Skin epidermis (tissue), 12 donors: ENCODE measurements at regions not wholly inside any gene's neighbourhood (a gene's known extent, or its start where the extent isn't known, plus 50 kb on each side); places are given as distances from the start of the nearest gene placed in this dataset.
"Not testable (repeated sequence)": the region's sequence is repeated elsewhere in the genome, so short reads cannot be mapped to it uniquely, and the experiment has no call there.

Source experiments
- H3K27ac ChIP-seq, 21 experiments: fragments of 200-600 bp; sonication (generic) in 11 of 21; one replicate each; pipeline ENCODE4 v1.5.0; 2020; ENCODE audit warnings: mild to moderate bottlenecking in 3 of 21, inconsistent platforms in 2 of 21, moderate library complexity in 2 of 21
- H3K4me3 ChIP-seq, 7 experiments: fragments of 200-600 bp; sonication (generic) in 2 of 7; one replicate each; pipeline ENCODE4 v1.5.0; 2020; ENCODE audit warnings: inconsistent platforms in 2 of 7, mild to moderate bottlenecking in 2 of 7, moderate library complexity in 1 of 7

DNA sequence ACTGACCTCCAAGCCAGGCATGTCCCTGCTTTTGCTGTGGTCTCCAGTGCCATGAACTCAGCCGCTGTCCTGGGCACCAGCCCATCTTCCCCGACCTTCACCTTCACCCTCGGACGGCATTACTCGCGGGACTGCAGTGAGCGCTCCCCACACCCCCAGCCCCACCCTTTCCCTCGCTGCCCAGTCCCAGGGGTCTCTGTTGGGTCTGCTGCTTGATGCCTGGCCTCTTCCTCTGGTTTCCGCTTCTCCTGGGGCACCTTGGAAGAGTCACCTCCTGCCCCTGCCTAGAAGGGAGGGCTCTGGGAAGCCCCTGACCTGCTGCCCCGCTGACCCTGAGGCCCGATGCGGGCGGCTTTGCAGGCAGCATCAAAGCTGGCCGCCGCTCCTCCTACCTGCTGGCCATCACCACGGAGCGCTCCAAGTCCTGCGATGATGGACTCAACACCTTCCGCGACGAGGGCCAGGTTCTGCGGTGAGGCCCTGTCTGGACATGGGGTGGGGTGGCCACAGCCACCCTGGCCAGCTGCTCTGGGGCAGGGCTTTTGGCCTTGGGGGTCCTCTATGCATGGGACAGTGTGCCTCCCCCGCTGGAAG, 102.3 kb downstream of the ZNF267 start:
- not testable (repeated sequence) for H3K27ac ChIP-seq

DNA sequence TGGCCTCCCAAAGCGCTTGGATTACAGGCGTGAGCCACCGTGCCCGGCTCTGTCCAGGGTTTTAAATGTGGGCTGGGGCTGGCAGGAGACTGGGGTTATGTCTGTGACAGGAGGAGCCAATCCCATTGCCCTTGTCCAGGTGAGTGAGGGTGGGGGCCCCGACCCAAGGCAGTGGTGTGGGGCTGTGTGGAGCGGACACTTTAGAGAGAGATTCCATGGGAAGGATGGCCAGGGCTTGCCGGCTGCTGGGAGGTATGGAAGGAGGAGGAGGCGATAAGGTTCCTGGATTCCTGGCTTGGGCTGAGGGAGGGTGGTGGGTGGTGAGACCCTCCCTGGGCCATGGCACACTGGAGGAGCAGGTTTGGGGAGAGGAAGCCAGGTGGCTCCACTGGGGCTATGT, 104.9 kb downstream of the ZNF267 start:
- not testable (repeated sequence) for H3K27ac ChIP-seq, H3K4me3 ChIP-seq

More for the DNA sequence above, 102.3 kb downstream of the ZNF267 start:
- H3K4me3 ChIP-seq = not testable (repeated sequence)

DNA sequence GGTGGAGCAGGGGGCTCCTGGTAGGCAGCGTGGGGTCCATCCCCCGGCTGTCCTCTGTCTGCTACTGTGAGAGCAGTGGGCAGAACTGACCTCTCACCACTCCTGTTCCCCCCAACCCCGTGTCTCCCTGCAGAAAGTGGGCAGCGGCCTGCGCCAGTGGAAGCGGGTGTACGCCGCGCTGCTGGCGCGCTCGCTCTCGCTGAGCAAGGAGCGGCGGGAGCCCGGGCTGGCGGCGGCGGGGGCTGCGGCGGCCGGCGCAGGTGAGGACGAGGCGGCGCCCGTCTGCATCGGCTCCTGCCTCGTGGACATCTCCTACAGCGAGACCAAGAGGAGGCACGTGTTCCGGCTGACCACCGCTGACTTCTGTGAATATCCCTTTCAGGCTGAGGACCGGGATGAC, 108.1 kb downstream of the ZNF267 start:
- not testable (repeated sequence) for H3K27ac ChIP-seq, H3K4me3 ChIP-seq

DNA sequence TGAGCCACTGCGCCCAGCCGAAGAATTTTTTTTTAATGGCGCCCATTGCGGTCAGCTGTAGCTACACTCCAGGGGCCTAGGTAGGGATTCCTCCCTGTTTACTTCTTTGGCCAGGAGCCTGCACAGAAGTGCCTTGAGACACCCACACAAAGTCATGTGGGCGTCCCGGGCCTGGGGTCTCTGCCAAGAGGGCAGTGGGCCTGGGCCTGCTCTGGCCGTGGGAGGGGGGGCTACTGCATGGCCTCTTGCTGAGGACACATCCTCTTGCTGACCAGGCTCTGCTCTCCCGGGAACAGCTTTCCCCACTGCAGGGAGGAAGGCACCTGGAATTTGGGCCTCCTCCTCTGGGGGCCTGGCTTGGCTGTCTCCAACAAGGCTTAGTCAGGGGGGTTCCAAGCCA, 109.4 kb downstream of the ZNF267 start:
- not testable (repeated sequence) for H3K4me3 ChIP-seq, H3K27ac ChIP-seq

DNA sequence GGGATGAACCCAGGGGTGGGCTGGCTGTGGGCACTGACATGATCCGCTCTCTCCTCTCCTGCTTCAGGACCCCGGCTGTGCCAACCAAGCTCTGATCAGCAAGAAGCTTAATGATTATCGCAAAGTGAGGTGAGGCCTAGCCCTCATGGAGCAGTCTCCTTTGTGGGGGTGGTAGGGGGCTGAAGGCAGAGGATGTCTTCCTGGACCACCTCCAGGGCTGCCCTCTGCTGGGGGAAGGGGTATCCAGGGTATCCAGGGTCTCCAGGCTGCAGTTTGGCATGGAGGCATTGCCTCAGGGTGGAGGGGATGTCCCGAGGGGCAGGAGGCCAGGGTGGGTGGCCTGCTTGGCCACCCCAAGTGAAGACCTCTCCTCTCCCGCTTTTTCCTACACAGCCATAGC, 110.1 kb downstream of the ZNF267 start:
- H3K27ac ChIP-seq, H3K4me3 ChIP-seq: not testable (repeated sequence)

DNA sequence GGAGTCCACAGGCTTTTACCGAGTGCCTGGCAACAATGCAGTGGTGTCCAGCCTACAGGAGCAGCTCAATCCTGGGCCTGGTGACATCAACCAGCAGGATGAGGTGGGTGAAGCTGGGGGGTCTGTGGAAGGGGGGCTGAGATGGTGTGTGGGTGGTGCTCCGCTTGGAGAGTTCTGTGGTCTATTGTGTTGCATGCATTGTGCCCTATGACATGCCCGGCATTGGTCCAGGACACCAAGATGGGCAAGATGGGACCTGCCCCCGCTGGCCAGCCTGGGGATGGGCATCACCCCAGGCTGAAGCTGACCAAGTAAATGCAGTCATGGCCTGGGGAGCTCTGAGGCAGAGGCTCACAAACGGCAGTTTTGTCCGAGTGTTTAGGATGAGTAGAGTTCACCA, 113.3 kb downstream of the ZNF267 start:
- not testable (repeated sequence) for H3K27ac ChIP-seq, H3K4me3 ChIP-seq

DNA sequence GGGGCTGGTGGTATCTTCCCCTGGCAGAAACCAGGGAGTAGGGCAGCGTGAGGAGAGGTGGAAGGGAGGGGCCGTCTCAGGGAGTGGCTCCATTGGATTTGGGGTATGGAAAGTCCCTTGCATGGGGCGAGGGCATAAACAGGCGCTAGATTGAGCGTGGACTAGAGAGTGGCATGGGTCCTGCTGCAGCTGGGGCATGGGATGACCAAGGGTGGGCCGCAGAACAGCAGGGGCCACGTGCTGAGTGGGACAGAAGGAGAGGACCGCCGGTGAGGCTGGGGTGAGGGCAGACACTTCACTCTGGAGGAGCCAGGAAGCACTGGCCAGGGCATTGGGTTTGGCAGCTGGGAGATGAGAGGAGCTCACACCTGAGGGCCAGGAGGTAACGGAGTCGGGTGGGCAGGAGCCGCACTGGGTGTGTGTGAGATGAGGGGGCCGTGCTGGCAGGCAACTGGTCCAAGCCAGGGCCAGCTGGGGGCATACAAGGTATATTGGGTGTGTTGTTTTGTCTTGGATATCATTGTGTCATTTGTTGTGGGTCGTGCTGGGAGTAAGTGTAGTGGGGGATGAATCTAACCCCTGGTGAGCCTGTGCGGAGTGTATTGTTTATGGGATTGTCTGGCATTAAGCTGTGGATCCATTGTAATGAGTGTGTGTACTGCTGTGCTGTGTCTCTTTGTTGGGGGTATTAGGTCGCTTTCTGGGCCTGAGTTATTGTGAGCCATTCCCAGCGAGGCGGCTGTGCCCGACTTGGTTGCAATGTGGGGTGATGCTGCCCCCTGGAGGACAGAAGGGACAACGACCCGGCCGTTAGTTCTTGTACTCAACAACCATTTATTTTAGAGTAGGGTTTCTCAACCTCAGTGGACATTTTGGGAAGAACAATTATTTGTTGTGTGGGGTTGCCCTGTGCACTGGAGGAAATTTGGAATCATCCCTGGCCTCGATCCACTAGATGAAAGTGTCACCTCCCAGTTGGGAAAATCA, 115.3 kb downstream of the ZNF267 start:
- not testable (repeated sequence) for H3K4me3 ChIP-seq, H3K27ac ChIP-seq

DNA sequence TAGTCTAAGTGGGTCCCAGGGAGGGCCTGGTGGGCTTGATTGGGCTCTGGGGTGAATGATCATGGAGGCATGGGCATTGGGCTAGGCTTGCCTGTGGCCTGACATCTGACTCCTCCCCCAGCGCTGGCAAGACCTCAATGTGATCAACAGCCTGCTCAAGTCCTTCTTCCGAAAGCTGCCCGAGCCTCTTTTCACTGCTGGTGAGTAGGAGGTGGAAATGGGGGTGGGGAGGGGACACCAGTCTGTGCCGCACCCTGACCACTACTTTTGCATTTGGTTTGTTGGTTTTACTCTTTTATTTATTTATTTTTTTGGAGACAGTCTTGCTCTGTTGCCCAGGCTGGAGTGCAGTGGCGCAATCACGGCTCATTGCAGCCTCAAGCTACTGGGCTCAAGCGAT, 116.7 kb downstream of the ZNF267 start:
- H3K4me3 ChIP-seq, H3K27ac ChIP-seq: not testable (repeated sequence)

DNA sequence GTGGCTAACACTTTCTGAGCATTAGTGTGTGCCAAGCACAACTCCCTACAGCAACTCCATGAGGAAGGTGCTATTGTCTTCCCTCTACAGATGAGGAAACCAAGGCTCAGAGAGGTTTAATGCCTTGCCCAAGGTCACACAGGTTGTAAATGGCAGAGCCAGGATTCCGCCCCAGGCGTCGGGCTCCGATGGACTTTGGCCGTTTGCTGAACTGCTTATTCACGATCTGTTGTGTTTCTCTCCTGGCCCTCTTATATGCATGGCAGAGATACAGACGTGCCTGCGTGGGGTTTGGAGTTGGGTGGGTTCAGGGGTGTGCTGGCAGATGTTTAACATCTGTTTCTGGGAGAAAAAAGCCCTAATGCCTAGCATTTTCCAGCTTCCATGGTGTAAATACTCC, 117.4 kb downstream of the ZNF267 start:
- H3K4me3 ChIP-seq, H3K27ac ChIP-seq: not testable (repeated sequence)

DNA sequence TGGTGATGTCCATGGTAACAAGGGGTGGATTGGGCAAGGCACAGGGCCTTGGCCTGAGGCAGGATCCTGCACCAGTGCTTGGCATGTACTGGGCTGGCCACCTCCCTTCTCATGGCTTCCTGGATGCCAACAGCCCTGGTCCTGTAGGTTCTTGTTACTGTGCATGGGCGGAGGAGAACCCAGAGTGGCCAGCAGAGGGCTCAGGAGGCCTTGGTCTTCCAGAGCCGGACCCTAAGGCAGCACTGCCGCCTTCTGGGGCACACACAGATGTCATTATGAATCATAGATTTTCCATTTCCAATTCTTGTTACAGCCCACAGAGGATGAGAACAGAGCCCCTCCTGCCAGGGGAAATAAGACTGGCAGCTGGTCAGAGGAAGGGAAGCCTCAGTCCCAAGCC, 122.7 kb downstream of the ZNF267 start:
- H3K27ac ChIP-seq, H3K4me3 ChIP-seq: not testable (repeated sequence)

DNA sequence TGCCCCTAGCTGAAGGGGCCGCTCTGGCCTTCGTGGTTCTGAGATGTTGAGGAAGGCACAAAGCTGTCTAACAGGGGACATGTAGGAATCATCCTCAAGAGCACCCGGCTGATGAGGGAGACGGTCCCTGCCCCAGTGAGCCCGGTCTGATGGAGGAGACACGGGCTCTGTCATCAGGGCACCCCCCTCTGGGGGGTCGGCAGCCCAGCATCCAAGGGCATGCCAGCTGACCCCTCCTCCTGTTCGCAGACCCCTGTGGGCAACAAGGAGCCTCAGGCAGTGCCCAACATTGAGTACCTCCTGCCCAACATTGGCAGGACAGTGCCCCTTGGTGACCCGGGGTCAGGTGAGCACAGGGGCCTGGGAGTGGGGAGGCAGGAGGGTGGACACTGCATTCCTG, 128.9 kb downstream of the ZNF267 start:
- not testable (repeated sequence) for H3K4me3 ChIP-seq, H3K27ac ChIP-seq

DNA sequence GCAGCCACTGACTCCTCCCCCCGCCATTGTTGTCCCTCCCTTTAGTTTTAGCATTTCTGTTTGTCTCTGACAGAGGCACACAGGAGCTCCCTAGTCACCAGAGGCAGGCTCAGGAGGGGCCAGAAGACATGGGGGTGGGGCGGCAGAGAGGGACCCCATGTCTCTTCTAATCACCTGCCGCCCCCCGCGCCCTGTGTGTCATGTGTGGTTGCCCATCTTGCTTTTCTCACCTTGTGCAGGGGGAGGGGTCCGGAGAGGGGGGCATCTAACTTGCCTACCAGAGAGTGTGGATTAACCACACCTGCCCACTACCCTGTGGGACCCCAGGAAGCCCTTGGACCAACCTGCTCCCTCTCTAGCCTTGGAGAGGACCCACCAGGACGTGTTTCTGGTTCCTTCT, 130.2 kb downstream of the ZNF267 start:
- not testable (repeated sequence) for H3K4me3 ChIP-seq, H3K27ac ChIP-seq

DNA sequence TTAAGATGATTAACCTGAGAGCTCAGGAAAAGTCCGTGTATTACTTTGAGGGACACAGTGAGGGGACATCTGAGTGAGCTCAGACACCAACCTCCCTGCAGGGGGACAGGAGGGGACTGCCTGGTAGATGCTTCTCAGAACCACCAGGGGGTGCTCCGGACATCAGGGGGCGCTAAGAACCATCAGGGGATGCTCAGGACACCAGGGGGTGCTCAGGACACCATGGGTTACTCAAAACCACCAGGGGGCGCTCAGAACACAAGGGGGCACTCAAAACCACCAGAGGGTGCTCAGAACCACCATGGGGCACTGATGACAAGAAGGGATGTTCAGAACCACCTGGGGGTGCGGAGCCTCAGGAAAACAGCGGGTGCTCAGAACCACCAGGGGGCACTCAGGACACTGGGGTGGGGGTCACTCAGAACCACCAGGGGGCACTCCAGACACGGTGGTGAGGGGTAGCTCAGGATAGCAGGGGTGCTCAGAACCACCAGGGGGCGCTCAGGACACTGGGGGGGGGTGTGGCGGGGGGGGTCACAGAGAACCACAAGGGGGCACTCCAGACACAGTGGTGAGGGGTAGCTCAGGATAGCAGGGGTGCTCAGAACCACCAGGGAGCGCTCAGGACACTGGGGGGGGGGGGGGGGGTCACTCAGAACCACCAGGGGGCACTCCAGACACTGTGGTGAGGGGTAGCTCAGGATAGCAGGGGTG, 165.3 kb downstream of the ZNF267 start:
- H3K27ac ChIP-seq, H3K4me3 ChIP-seq: not testable (repeated sequence)

DNA sequence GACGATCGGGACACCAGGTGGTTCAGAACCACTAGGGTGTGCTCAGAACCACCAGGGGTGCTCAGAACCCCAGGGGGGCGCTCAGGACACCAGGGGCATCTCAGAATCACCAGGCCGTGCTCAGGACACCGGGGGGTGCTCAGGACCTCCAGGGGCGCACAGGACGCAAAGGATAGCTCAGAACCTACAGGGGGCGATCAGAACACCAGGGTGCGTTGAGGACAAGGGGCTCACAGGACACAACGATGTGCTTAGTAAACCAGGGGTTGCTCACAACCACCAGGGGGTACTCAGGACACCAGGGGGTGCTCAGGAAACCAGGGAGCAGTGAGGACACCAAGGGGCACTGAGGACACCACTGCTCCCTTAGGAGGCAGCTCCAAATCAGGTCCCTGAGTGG, 166.3 kb downstream of the ZNF267 start:
- not testable (repeated sequence) for H3K4me3 ChIP-seq, H3K27ac ChIP-seq

DNA sequence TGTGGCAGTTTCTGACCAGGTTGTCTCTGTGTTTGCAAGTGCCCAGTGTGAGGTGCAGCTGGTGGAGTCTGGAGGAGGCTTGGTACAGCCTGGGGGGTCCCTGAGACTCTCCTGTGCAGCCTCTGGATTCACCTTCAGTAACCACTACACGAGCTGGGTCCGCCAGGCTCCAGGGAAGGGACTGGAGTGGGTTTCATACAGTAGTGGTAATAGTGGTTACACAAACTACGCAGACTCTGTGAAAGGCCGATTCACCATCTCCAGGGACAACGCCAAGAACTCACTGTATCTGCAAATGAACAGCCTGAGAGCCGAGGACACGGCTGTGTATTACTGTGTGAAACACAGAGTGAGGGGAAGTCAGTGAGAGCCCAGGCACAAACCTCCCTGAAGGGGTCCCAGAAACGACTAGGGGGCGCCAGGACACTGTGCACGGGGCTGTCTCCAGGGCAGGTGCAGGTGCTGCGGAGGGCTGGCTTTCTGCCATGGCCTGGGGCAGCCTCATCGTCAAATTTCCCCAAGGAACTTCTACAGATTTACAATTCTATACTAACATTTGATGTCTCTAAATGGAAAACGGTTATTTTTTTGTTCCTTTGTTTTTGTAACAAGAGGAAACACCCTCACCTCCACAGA, 187.0 kb upstream of the TP53TG3D start:
- not testable (repeated sequence) for H3K4me3 ChIP-seq, H3K27ac ChIP-seq

DNA sequence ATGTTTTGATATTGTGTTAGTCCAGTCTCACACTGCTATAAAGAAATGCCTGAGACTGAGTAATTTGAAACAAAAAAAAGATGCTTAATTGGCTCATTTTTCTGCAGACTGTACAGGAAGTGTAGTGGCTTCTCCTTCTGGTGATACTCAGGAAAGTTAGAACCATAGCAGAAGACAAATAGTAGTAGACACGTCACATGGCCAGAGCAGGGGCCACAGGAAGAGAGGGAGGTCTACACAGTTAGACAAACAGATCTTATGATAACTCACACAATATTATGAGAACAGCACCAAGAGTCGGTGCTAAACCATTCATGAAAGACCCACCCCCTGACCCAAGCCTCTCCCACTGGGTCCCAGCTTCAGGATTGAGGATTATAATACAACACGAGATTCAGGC, 181.5 kb upstream of the TP53TG3D start:
- not testable (repeated sequence) for H3K4me3 ChIP-seq, H3K27ac ChIP-seq

DNA sequence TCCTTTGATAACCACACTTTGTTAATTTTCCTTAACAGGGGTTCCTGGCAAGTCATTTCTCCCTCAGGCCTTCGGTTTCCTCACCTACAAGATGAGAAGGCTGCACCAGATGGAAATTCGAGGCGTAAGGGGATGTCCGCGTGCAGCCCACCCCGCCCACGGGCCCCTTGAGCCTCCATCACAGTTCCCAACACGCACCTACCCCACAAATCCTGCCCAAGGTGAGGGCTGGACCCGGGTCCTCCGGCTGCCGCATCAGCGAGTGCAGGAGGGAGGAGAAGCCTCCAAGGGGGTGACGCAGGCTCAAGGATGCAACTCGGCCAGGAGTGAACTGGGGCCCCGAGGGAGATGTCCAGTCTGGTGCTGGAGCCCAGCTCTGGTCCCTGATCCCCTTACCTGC, 169.2 kb upstream of the TP53TG3D start:
- H3K4me3 ChIP-seq, H3K27ac ChIP-seq: not testable (repeated sequence)

DNA sequence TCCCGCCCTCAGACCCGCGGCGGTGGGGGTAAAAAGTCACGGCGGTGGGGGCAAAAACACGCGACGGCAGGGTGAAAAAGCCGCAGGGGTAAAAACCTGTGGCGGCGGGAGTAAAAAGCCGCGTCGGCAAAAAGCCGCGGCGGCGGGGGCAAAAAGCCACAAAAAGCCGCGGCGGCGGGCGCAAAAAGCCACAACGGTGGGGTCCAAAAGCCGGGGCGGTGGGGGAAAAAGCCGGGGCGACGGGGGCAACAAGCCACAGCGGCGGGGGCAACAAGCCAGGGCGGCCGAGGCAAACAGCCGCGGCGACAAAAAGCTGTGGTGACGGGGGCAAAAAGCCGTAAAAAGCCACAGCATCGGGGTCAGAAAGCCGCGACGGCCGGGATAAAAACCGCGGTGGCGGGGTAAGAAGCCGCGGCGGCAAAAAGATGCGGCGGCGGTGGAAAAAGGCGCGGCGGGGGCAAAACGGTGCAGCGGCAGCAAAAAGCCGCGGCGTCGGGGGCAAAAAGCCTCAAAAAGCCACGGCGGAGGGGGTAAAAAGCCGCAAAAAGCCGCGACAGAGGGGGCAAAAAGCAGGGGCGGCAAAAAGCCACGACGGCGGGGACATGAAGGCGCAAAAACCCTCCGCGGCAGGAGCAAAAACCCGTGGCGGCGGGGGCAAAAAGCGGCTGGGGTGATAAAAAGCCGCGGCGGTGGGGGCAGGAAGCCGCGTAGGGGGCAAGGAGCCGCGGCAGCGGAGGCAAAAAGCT, 168.3 kb upstream of the TP53TG3D start:
- not testable (repeated sequence) for H3K27ac ChIP-seq
- H3K4me3 ChIP-seq = peak overlapping the region in 3 of 7 experiments; percentile 21 to 25 (median 24)

DNA sequence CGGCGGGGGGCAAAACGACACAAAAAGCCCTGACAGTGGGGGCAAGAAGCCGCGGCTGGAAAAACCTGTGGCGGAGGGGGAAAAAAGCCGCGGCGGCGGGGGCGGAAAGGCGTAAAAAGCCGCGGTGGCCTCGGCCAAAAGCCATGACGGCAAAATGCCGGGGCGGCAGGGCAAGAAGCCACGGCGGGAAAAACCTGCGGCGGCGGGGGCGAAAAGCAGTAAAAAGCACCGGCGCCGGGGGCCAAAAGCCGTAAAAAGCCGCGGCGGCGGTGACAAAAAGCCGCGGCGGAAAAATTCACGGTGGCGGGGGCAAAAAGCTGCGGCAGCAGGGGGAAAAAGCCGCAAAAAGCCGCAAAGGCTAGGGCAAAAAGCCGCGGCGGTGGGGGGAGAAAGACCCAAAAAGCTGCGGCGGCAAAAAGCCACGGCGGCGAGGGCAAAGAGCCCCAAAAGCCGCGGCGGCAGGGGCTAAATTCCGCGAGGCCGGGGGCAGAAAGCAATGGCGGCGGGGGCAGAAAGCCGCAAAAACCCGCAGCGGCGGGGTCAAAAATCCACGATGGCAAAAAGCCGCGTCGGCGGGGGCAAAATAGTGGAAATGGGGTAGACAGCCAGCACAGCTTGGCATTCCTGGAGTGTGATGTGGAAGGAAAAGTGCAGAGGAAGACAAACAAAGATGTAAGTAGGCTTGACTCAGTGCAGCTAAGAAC, 167.5 kb upstream of the TP53TG3D start:
- not testable (repeated sequence) for H3K27ac ChIP-seq
- H3K4me3 ChIP-seq = peak overlapping the region in 5 of 7 experiments; percentile 14 to 25 (median 23)
